HG03196 (cell line): ENCODE measurements at regions not wholly inside any gene's neighbourhood (a gene's known extent, or its start where the extent isn't known, plus 50 kb on each side); places are given as distances from the start of the nearest gene placed in this dataset.
"Not testable (repeated sequence)": the region's sequence is repeated elsewhere in the genome, so short reads cannot be mapped to it uniquely, and the experiment has no call there.

Experiments
- ATAC-seq: cut with Tn5 transposase; IDR thresholded peaks from one replicate; pipeline ENCODE4 v1.9.1; 2021; ENCODE audit not compliant: unreplicated experiment

- ATAC-seq = no peak
Measured at GRCh38 chr5:117379521-117379920, 804.9 kb upstream of the SEMA6A start.

GRCh38 chr5:117376748-117377147, 802.1 kb upstream of the SEMA6A start:
- ATAC-seq = no peak

GRCh38 chr5:117359895-117360294, 785.3 kb upstream of the SEMA6A start:
- ATAC-seq = no peak

- no peak for ATAC-seq
Measured at GRCh38 chr5:117357886-117358285, 783.3 kb upstream of the SEMA6A start.

- ATAC-seq = no peak
Measured at GRCh38 chr5:117347280-117347679, 772.7 kb upstream of the SEMA6A start.

- ATAC-seq = not testable (repeated sequence)
Measured at GRCh38 chr5:117343726-117344125, 769.1 kb upstream of the SEMA6A start.

GRCh38 chr5:117337064-117337749, 762.6 kb upstream of the SEMA6A start:
- no peak for ATAC-seq

- no peak for ATAC-seq
Measured at GRCh38 chr5:117336208-117336607, 761.6 kb upstream of the SEMA6A start.

GRCh38 chr5:117333011-117333410, 758.4 kb upstream of the SEMA6A start:
- ATAC-seq = no peak

GRCh38 chr5:117332341-117332740, 757.7 kb upstream of the SEMA6A start:
- ATAC-seq = no peak

GRCh38 chr5:117327511-117327910, 752.9 kb upstream of the SEMA6A start:
- no peak for ATAC-seq

GRCh38 chr5:117326997-117327396, 752.4 kb upstream of the SEMA6A start:
- no peak for ATAC-seq

GRCh38 chr5:117318528-117318927, 743.9 kb upstream of the SEMA6A start:
- no peak for ATAC-seq

GRCh38 chr5:117315170-117315569, 740.5 kb upstream of the SEMA6A start:
- ATAC-seq = no peak

- ATAC-seq = not testable (repeated sequence)
Measured at GRCh38 chr5:117304512-117305107, 730.0 kb upstream of the SEMA6A start.

- no peak for ATAC-seq
Measured at GRCh38 chr5:117302949-117303348, 728.3 kb upstream of the SEMA6A start.

- ATAC-seq = no peak
Measured at GRCh38 chr5:117302473-117302872, 727.9 kb upstream of the SEMA6A start.

GRCh38 chr5:117299936-117300328, 725.3 kb upstream of the SEMA6A start:
- ATAC-seq = no peak

- ATAC-seq = no peak
Measured at GRCh38 chr5:117299224-117299935, 724.8 kb upstream of the SEMA6A start.

GRCh38 chr5:117296872-117297271, 722.2 kb upstream of the SEMA6A start:
- ATAC-seq = no peak

- no peak for ATAC-seq
Measured at GRCh38 chr5:117295941-117296340, 721.3 kb upstream of the SEMA6A start.

- no peak for ATAC-seq
Measured at GRCh38 chr5:117286813-117287212, 712.2 kb upstream of the SEMA6A start.
